Middle frontal gyrus (tissue), 1 donor: ENCODE measurements at regions not wholly inside any gene's neighbourhood (a gene's known extent, or its start where the extent isn't known, plus 50 kb on each side); places are given as distances from the start of the nearest gene placed in this dataset.
"Not testable (repeated sequence)": the region's sequence is repeated elsewhere in the genome, so short reads cannot be mapped to it uniquely, and the experiment has no call there.

ENCODE experiments used
- DNase-seq: peaks from one replicate; pipeline ENCODE4 v3.0.0-alpha.2; 2015; ENCODE audit warnings: low spot score; ENCODE audit errors: extremely low spot score

DNA sequence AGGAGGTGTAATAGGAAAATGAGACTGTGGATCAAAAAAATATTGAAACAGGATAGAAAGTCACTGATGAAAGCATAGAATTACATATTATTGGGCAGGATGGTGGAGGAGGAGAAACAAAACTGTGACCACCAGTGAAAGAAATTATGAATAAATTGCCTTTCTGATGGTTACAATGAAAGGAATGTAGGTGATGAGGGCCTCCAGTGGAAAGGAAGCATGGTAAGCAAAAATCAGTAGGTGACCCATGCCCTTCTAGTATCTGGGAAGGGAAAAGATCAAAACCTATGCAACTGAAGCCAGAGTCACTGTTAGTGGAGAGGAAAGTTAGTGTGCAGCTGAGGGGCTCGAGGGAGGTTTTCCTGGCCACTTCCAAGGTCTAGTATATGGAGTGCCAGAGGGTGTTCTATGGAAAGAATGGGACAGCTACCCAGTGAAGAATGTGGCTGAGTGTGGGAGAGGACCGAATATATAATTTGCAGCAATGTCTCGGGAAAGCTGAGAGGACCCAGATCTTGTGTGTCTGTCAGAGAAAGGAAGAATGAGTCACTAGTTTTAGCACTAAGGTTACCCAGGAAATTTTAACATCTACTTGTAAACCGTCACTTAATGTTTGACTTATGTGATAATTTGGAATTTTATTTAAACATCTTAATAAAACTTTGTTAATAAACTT, 146.2 kb downstream of the NFKBIZ start:
- DNase-seq, result no peak

DNA sequence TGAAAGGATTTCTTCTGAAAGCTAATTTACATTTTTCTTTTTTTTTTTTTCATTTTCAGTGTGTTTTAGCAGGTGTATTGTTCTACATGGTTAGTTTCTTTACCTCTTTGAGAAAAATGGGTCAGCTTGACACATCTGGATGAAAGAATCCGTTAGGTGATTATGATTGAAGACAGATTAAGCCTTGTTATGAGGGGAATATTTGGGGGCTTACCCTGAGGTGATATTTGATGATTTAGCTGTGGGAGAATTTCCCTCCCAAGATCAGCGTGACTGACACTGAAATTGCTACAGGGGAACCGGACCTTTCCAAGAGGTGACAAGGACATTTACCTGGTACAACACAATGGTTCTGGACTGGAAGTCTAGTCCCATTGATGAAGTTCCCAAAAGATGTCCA, 147.5 kb downstream of the NFKBIZ start:
- DNase-seq, result no peak

DNA sequence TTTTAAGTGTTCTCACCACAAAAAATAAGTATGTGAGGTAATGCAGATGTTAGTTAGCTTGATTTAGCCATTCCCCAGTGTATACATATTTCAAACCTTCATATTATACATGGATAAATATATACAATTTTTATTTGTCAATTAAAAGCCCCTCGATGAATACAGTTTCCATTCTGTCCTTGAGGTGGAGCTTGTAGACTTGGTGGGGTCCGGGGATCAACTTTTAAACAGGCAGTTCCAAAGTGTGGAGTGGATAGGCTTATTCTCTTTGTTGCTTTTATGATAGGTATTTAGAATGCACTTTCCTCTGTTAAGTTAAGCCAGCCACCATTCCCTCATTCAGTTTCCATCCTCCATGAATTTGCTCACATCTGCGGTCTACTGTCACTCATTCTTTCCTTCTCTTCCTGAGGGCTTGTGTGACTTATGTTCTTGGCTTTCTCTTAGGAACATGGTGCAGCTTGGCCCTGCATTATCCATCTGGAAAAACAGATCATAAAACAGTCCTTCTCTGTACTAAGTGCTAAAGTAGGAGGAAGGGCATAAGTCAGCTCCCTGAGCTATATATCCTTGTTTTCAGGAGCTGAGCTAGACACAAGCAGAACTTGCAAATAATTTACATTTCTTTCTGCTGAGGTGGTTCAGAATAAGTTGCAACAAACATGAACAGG, 149.1 kb downstream of the NFKBIZ start:
- no peak for DNase-seq

DNA sequence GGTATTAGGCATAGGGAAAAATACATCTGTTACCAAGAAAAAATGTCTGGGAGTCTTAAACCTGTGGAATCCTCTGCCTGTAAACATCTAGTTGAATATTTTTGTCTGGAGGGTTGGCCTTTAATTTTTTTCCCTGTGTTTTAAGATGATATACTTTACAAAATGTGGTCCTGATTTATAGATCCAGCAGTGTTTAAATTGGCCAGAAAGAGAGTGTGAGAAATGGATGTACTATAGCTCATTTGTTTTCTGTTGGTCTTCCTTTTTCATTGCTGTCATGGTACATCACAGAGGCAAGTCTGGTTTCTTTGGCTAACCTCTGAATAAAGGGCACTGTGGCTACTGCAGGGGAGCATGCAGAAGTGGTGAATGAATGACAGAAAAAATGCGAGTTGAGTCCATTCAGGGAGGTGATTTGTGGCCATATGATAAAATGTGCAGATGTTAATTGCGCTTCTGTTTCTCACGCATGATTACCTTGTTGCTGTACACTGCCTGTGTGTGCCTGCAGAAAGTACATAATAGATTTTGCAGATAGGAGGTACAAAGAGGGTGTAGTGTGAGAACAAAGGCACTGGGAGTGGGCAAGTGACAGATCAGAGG, 150.0 kb downstream of the NFKBIZ start:
- DNase-seq, result no peak

DNA sequence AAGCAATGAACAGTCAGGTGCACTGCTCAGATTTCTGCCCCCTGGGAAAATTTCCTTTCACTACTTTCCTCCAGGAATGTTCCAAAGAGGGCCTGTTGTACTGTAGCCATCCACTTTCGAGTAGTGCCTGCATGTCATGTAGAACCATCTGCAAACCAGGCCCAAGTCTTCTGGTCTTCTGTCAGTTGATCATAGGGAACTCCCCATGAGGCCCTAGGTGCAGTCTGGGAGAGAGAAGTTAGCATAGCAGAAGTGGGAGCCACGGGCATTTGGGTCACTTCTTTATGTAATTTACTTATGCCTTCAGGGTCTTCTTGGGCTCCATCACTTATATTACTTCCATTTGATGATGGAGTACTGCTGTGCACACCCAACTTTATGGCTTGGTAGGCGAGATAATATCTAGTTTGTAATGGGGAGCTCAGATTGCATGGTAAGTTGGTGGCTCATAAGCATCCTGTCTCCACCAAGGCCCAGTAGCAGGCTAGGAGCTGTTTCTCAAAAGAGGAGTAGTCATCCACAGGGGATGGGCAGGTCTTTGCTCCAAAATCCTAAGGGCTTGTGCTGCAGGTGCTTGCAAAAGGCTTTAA, 151.4 kb downstream of the NFKBIZ start:
- no peak for DNase-seq

DNA sequence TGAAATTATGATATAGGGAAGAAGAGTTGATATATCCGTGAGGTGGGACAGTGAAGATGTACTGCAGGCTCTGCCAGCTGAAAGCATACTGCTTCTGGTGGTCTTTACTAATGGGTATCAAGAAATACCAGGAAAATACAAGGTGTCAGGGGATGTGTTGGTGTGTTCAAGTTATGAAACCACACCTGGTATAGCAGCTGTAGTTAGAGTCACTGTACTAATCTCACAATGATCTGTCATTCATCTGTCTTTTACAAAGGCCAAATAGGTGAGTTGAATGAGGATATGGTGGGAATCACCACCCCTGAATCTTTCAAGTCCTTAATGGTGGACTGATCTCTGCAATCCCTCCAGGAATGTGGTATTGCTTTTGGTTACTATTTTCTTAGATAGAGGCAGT, 152.7 kb downstream of the NFKBIZ start:
- DNase-seq, result no peak

DNA sequence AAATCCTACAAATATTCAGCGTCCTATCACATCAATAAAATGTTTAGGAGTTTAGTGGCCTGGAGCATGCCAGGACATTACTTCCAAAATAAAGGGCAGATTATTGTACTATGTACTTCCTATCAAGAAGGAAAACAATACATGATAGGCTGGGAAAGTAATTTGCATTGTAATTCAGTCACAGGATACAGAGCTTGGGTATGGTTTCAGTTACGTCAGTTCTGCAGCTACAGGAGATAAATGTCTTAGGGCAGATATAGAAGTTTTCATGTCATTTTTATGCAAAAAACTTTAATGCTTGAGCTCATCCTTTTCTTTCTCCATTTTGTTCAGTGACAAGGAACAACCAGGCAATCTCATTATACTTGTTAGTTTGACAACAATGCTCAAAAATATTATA, 155.2 kb downstream of the NFKBIZ start:
- no peak for DNase-seq

DNA sequence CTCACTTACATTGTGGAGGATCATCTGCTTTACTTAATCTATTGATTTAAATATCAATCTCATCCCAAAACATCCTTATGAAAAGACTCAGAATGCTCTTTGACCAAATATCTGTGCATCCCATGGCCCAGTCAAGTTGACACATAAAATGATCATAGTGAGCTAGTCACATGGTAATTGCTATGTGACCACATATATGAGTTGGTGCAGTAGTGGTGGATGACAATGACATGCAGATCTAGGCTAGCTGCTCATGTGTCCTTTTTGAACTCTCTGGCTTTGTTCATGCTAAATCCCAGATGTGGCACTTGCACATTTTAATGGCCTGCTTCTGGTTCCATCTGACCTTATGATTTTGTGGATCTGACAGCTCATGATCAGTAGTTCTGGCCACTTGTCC, 156.2 kb downstream of the NFKBIZ start:
- DNase-seq, result no peak

DNA sequence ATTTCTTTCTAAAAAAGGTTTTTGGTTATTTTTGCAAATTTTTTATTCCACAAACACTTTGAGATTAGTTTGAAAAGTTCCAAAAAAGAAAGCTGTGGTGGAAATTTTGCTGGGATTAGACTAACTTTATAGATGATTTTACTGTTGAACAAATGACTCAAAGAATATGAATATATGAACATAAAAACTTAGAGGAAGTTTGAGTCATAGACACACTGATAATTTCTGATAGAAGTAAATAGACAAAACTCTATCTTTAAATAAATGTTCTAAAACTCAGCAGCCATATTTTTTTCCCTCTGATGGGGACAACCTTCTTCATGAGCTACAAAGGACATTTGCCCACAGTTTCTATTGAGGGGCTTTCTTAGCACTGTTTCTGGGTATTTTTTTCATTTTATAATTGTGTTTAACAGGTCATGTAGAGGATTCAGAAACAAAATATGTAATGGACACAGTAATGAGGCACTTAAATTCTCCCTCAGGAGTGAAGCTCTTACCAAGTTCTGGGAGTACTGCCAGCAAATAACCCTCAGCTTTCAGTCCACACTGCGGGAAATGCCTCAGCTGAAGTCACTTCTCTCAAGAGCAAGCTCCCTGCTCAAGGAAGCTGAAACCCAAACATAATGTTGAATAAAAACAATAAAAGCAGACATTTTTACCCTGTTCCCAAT, 157.6 kb downstream of the NFKBIZ start:
- no peak for DNase-seq

DNA sequence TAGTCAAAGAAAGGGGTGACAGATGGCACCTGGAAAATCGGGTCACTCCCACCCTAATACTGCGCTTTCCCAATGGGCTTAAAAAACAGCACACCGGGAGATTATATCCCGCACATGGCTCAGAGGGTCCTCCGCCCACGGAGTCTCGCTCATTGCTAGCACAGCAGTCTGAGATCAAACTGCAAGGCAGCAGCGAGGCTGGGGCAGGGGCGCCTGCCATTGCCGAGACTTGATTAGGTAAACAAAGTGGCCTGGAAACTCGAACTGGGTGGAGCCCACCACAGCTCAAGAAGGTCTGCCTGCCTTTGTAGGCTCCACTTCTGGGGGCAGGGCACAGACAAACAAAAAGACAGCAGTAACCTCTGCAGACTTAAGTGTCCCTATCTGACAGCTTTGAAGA, 159.1 kb downstream of the NFKBIZ start:
- DNase-seq, result not testable (repeated sequence)

DNA sequence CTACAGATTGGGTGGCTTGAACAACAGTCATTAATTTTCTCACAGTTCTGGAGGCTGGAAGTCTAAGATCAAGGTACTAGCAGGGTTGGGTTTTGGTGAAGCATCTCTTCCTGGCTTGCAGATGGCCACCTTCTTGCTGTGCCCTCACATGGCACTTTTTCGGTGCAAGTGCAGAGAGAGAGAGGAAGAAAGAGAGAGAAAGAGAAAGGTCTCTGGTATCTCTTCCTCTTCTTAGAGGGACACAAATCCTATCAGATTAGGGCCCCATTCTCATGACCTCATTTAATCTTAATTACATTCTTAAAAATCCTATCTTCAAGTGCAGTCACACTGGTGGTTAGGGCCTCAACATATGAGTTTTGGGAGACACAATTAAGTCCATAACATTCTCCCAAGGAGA, 167.1 kb downstream of the NFKBIZ start:
- no peak for DNase-seq

DNA sequence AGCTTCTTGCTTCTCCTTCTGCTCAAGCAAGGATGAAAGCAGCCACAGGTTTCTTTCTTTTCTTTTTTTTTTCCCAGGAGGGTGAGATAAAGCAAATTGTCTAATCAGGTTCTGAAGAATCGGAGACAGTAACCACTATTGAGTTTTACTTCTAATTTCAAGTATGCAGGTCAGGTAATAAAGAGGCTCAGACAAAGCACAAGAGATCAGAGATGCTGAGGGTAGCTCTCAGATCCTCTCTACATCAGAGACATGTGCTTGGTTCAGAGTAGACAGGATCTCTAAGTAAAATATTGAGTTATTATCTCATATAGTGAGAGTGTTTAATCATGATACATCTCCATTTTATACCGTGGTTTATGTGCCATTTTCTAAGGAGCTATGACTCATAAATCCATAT, 168.5 kb downstream of the NFKBIZ start:
- DNase-seq, result no peak

DNA sequence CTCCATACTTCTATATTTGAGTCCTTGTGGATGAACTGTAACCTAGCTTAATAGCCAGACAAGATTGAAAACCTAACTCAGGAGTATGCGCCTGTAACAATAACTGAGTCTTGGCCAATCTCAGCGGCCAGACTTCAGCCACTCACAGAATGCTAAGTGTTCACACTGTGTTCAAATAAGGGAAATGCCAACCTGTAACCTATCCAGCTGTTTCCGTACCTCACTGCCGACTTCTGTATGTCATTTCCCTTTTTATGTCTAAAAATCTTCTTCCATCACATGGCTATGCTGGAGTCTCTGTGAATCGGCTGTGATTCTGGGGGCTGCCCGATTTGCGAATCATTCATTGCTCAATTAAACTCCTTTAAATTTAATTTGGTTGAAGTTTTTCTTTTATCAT, 169.2 kb downstream of the NFKBIZ start:
- no peak for DNase-seq

DNA sequence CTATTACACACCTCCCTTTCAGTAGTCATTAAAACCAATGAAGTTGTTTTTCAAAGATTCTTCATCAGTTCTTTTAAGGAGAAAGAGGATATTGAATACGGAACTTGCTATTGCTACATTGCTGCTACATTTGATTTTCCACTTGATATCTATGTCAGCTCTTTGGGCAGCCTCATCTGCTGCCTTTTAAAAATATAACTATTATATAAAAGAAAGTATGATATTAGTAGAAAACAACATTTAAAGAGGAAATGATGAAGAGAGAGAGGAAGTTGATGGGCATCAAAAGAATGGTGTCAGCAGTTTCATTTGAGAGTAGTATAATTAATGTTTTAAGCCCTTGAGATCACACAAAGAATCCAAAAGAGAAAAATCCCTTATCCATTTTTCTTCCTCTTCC, 171.4 kb downstream of the NFKBIZ start:
- no peak for DNase-seq

DNA sequence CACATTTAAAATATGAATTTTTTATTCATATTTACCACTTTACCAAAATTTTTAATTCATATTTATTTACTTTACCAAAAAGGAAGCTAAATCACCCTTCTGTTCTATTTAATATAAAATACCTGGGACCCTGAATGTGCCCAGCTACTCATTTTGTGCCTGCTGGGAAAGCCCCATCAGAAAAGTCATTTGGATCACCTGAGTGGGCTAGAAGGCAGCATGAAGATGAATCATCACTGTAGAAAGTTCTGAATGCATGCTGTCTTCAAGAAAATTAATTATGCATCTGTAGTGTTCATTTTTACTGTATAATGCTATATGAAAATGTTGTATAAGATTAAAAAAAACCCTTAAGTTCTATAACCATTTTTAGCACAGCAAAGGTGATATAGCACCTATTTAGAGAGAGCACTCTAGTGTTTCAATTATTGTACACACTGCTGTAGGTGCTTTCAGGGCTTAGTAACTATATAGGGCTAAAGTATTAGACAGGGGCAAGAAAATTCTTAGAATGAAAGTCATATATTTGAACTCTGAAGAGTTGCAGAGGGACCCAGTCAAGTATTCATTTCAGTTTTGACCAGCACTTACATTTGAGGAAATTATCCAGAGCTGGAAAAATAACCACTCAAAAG, 175.1 kb downstream of the NFKBIZ start:
- no peak for DNase-seq

DNA sequence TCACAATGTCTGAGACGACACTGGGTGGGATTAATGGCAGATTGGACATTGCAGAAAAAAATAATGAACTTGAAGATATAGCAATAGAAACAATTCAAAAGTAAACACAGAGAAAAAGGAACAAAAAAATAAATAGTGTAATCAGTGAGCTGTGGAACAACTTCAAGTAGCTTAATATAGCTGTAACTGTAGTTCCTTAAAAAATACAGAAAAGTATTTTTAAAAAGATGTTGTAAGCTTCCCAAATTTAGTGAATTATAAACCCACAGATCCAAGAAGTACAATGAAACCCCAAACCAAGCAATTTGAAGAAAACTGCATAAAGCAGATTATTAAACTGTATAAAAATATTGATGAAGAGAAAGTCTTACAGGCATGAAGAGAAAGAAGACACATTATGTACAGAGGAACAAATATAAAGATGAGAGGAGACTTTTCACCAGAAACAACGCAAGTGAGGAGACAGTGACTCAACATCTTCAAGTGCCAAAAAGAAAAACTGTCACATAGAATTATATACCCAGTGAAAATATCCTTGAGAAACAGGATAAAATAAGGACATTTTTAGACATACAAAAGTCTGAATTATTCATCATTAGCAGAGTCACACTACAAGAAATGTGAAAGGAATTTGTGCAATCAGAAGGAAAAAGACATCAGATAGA, 176.4 kb downstream of the NFKBIZ start:
- DNase-seq, result no peak

DNA sequence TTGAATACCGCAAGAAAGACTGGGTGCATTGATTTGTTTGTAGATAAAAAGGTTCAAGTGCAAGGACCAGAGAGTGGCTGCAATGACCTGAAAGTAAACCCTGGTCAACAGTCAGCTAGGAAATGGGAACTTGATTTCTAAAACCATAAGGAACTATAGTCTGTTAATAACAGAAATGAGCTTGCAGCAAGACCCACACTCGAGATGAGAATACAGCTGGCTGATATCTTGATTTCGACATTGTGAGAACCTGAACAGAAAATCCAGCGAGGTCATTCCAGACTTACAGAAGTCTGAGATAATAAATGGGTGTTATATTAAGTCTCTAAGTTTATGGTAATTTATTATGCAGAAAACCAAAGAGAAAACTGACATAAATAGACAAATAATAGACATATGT, 177.3 kb downstream of the NFKBIZ start:
- no peak for DNase-seq

DNA sequence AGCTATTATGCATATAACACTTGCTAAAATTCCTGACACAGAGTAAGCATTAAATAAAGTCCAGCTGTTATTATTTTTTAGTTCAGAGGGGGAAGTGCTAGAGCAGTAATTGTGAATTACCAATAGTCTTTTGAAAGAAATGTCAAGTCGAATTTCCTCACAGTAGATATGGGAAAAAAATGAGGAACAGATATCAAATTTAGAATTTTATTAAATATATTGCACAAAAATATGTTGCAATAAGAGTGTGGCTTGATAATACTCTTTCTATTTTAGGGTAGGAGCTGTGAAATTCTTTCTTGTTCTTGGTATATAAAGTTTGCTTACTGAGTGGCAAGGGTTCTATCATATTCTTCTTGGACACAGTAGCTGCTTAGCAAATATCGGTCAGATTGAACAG, 181.3 kb downstream of the NFKBIZ start:
- no peak for DNase-seq

DNA sequence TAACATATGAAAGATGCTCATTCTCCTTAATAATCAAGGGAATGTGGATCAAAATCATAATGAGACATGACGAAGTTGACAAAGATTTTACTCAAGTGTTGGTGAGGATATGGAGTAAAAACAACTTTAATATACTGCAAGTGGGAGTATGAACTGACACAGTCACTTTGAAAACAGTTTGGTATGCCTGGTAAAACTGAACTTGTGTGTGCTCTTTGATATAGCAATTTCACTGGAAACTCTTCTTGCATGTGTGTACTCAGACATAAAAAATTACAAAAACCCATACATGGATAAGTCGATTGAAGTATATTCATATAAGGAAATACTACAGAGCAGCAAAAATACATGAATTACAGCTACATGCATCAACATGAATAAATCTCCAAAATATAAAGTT, 182.5 kb downstream of the NFKBIZ start:
- DNase-seq, result no peak

DNA sequence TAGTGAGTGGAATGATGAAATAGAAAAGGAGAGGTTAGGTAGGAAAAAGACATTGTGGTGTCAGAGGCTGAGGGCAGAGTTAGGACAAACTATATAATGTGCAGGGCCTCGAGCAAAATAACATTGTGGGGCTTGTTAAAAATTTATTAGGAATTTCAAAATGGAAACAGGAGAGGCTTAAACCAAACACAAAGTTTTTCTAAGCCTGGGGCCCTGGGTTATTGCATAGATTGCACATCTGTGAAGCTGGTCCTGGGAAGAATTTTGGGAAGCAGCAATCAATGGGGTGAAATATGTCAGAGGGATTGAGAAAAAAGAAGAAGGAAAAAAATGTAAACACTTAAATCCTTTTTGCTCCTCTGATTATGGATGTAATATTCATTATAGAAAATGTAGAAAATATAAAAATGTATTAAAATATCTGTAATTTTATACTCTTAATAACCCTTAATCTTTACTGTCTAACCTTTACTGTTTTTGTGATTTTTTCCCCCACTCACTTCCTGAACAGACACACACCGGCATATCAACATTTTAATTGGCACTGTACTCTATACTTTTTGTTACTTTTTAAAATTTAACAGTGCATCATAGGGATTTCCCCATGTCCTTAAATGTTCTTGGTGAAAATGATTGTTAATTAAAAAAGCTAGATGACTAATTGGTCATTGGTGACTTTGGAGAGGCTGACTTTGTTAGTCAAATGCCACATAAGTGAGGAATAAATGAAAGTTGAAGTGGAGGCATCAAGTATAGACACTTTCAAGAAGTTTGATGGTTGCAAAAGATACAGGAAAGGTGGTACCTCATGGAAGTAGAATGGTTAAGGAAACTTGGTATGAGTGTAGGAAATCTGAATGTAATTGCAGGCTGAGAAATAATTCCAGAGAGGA, 183.4 kb downstream of the NFKBIZ start:
- DNase-seq, result no peak
